HepG2 (cell line): ENCODE measurements at regions not wholly inside any gene's neighbourhood (a gene's known extent, or its start where the extent isn't known, plus 50 kb on each side); places are given as distances from the start of the nearest gene placed in this dataset.
A peak's percentile ranks its signal among the peaks of the same experiment; 100 is the strongest.

ENCODE experiments used
- ARNT ChIP-seq: fragments of 450-650 bp; IDR thresholded peaks from 2 replicates; pipeline ENCODE4 v1.6.1; 2017
- ATF6 ChIP-seq: sonication (generic); formaldehyde crosslinking; conservative IDR thresholded peaks from 2 replicates; pipeline ENCODE4 v1.4.0; 2020; ENCODE audit warnings: missing genetic modification reagents
- HOXA7 ChIP-seq: sonication (generic); formaldehyde crosslinking; IDR thresholded peaks from 2 replicates; pipeline ENCODE4 v1.8.1; 2022; ENCODE audit warnings: mild to moderate bottlenecking, missing genetic modification reagents, moderate library complexity
- KLF12 ChIP-seq: sonication (generic); formaldehyde crosslinking; IDR thresholded peaks from 2 replicates; pipeline ENCODE4 v1.4.0; 2020; ENCODE audit warnings: missing genetic modification reagents, borderline replicate concordance
- NR2F2 ChIP-seq: IDR thresholded peaks from 2 replicates; pipeline ENCODE4 v1.6.1; 2012; ENCODE audit warnings: low read depth, inconsistent platforms, borderline replicate concordance
- ONECUT2 ChIP-seq: sonication (generic); formaldehyde crosslinking; IDR thresholded peaks from 2 replicates; pipeline ENCODE4 v1.4.0; 2020; ENCODE audit warnings: missing genetic modification reagents
- PAWR ChIP-seq: sonication (generic); formaldehyde crosslinking; IDR thresholded peaks from 2 replicates; pipeline ENCODE4 v1.4.0; 2020; ENCODE audit warnings: missing genetic modification reagents, mild to moderate bottlenecking, borderline replicate concordance
- SALL1 ChIP-seq: sonication (generic); formaldehyde crosslinking; IDR thresholded peaks from 2 replicates; pipeline ENCODE4 v1.8.0; 2022; ENCODE audit warnings: mild to moderate bottlenecking, missing genetic modification reagents
- SKI ChIP-seq: fragments of 450-650 bp; IDR thresholded peaks from one replicate; pipeline ENCODE4 v1.6.1; 2018; ENCODE audit warnings: mild to moderate bottlenecking; ENCODE audit not compliant: partially characterized antibody
- SOX5 ChIP-seq: IDR thresholded peaks from 2 replicates; pipeline ENCODE4 v1.6.1; 2016; ENCODE audit warnings: borderline replicate concordance
- SP5 ChIP-seq: IDR thresholded peaks from 2 replicates; pipeline ENCODE4 v1.6.1; 2016; ENCODE audit warnings: low read depth, borderline replicate concordance
- STAT6 ChIP-seq: sonication (generic); formaldehyde crosslinking; IDR thresholded peaks from 2 replicates; pipeline ENCODE4 v1.4.0; 2020; ENCODE audit warnings: missing genetic modification reagents, mild to moderate bottlenecking, borderline replicate concordance
- TCF7 ChIP-seq: sonication (generic); IDR thresholded peaks from 2 replicates; pipeline ENCODE4 v1.6.1; 2016; ENCODE audit warnings: antibody characterized with exemption, low read depth
- ZNF331 ChIP-seq: sonication (generic); formaldehyde crosslinking; IDR thresholded peaks from 2 replicates; pipeline ENCODE4 v1.4.0; 2020; ENCODE audit warnings: missing genetic modification reagents
- ZNF44 ChIP-seq: sonication (generic); formaldehyde crosslinking; IDR thresholded peaks from 2 replicates; pipeline ENCODE4 v1.5.1; 2020; ENCODE audit warnings: mild to moderate bottlenecking, missing genetic modification reagents
- ZNF598 ChIP-seq: sonication (generic); formaldehyde crosslinking; IDR thresholded peaks from 2 replicates; pipeline ENCODE4 v1.5.1; 2020; ENCODE audit warnings: mild to moderate bottlenecking, missing genetic modification reagents, borderline replicate concordance
- ZNF777 ChIP-seq: sonication (generic); formaldehyde crosslinking; IDR thresholded peaks from 2 replicates; pipeline ENCODE4 v1.4.0; 2020; ENCODE audit warnings: missing genetic modification reagents
- ZNF83 ChIP-seq: sonication (generic); formaldehyde crosslinking; IDR thresholded peaks from 2 replicates; pipeline ENCODE4 v1.4.0; 2020; ENCODE audit warnings: missing genetic modification reagents, mild to moderate bottlenecking, borderline replicate concordance
- TF ChIP-seq, protein P1 (sequence below): sonication (generic); formaldehyde crosslinking; IDR thresholded peaks from 2 replicates; pipeline ENCODE4 v1.5.1; 2020; ENCODE audit warnings: mild to moderate bottlenecking, missing genetic modification reagents, borderline replicate concordance
- TF ChIP-seq, protein P2 (sequence below): sonication (generic); formaldehyde crosslinking; IDR thresholded peaks from 2 replicates; pipeline ENCODE4 v1.4.0; 2020; ENCODE audit warnings: mild to moderate bottlenecking, missing genetic modification reagents

DNA sequence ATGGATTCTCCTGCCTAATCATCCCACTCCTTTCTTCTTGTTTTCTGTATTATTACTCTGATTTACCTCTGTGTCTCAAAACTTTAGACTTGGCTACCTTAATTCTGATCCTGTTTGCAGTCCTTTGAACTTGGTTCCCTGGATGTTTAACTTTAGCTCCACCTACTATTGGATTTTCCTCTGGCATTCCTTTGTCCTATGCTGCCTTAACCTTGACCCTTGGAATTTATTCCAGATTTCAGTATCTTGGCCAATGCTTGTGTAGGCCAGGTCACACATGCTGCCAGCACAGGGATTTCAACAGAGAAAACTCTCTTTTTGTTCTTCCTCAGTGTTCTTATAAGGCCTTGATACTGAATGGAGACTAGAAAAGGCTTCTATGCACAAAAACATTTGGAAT, 65.0 kb upstream of the DNAJC19 start (continued):
- TF ChIP-seq, protein P1, sequence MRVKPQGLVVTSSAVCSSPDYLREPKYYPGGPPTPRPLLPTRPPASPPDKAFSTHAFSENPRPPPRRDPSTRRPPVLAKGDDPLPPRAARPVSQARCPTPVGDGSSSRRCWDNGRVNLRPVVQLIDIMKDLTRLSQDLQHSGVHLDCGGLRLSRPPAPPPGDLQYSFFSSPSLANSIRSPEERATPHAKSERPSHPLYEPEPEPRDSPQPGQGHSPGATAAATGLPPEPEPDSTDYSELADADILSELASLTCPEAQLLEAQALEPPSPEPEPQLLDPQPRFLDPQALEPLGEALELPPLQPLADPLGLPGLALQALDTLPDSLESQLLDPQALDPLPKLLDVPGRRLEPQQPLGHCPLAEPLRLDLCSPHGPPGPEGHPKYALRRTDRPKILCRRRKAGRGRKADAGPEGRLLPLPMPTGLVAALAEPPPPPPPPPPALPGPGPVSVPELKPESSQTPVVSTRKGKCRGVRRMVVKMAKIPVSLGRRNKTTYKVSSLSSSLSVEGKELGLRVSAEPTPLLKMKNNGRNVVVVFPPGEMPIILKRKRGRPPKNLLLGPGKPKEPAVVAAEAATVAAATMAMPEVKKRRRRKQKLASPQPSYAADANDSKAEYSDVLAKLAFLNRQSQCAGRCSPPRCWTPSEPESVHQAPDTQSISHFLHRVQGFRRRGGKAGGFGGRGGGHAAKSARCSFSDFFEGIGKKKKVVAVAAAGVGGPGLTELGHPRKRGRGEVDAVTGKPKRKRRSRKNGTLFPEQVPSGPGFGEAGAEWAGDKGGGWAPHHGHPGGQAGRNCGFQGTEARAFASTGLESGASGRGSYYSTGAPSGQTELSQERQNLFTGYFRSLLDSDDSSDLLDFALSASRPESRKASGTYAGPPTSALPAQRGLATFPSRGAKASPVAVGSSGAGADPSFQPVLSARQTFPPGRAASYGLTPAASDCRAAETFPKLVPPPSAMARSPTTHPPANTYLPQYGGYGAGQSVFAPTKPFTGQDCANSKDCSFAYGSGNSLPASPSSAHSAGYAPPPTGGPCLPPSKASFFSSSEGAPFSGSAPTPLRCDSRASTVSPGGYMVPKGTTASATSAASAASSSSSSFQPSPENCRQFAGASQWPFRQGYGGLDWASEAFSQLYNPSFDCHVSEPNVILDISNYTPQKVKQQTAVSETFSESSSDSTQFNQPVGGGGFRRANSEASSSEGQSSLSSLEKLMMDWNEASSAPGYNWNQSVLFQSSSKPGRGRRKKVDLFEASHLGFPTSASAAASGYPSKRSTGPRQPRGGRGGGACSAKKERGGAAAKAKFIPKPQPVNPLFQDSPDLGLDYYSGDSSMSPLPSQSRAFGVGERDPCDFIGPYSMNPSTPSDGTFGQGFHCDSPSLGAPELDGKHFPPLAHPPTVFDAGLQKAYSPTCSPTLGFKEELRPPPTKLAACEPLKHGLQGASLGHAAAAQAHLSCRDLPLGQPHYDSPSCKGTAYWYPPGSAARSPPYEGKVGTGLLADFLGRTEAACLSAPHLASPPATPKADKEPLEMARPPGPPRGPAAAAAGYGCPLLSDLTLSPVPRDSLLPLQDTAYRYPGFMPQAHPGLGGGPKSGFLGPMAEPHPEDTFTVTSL (CRISPR knock-in tag) = peak; percentile 70; the same call in 1 of the 2 replicates
- TF ChIP-seq SKI = peak; percentile 35
- peak; percentile 77 for TF ChIP-seq SP5 (CRISPR knock-in tag)
- peak; percentile 90 for TF ChIP-seq ONECUT2 (CRISPR knock-in tag)
- no peak for TF ChIP-seq ZNF83 (CRISPR knock-in tag)
- no peak for TF ChIP-seq ZNF44 (CRISPR knock-in tag)
- TF ChIP-seq ZNF331 (CRISPR knock-in tag) = peak; percentile 45; the same call in 1 of the 2 replicates
- no peak for TF ChIP-seq KLF12 (CRISPR knock-in tag)
- no peak for TF ChIP-seq ZNF777
- peak; percentile 89 for TF ChIP-seq SOX5 (CRISPR knock-in tag)
- TF ChIP-seq ARNT = no peak
- TF ChIP-seq STAT6 (CRISPR knock-in tag) = no peak
- no peak for TF ChIP-seq ATF6 (CRISPR knock-in tag)
- no peak for TF ChIP-seq PAWR (CRISPR knock-in tag)
- TF ChIP-seq SALL1 (CRISPR knock-in tag) = peak; percentile 15; the same call in 1 of the 2 replicates
- peak; percentile 43; the same call in 1 of the 2 replicates for TF ChIP-seq NR2F2
- TF ChIP-seq, protein P2, sequence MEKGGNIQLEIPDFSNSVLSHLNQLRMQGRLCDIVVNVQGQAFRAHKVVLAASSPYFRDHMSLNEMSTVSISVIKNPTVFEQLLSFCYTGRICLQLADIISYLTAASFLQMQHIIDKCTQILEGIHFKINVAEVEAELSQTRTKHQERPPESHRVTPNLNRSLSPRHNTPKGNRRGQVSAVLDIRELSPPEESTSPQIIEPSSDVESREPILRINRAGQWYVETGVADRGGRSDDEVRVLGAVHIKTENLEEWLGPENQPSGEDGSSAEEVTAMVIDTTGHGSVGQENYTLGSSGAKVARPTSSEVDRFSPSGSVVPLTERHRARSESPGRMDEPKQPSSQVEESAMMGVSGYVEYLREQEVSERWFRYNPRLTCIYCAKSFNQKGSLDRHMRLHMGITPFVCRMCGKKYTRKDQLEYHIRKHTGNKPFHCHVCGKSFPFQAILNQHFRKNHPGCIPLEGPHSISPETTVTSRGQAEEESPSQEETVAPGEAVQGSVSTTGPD (CRISPR knock-in tag) = no peak
- TF ChIP-seq ZNF598 = no peak
- TF ChIP-seq TCF7 = 0 out of 2 replicates have a peak, but pooled peaks have one; percentile 30
- no peak for TF ChIP-seq HOXA7 (CRISPR knock-in tag)
